ENCODE measurements at regions not wholly inside any gene's neighbourhood (a gene's known extent, or its start where the extent isn't known, plus 50 kb on each side); places are given as distances from the start of the nearest gene placed in this dataset.

- Histone ChIP-seq H3K4me3 (ENCODE audit: insufficient read depth, low read length) (no peak overlapping the region), H3K27ac (ENCODE audit: low read depth, low read length) (no peak overlapping the region), H3K9me3 (ENCODE audit: low read depth, low read length) (no peaks in the 10 kb centered on the region), H3K79me2 (ENCODE audit: insufficient read depth, low read length) (peaks cover 26% of the 10 kb centered on the region), H2AFZ (ENCODE audit: low read length) (no peak overlapping the region), H3K4me1 (ENCODE audit: insufficient read depth, low read length) (peaks cover 29% of the 10 kb centered on the region), H3K36me3 (ENCODE audit: insufficient read depth, low read length) (peaks cover 20% of the 10 kb centered on the region), H3K4me2 (ENCODE audit: insufficient read depth, low read length) (no peak overlapping the region), H4K20me1 (ENCODE audit: insufficient read depth, low read length) (peaks cover 3% of the 10 kb centered on the region), H3K27me3 (ENCODE audit: insufficient read depth, low read length) (no peaks in the 10 kb centered on the region)
- no peak for DNase-seq (ENCODE audit: insufficient read length, low spot score, missing footprints)
- no peak for TF ChIP-seq CTCF (IDR thresholded peaks at IDR 0.05; ENCODE audit: extremely low read depth, low read depth, low read length)
Measured at GRCh38 chr18:46261799-46262198, 157.6 kb downstream of the HAUS1 start.

GRCh38 chr18:46262856-46263255 lies 158.7 kb downstream of the HAUS1 start:
- peaks cover 3% of the 10 kb centered on the region for H4K20me1 ChIP-seq (ENCODE audit: insufficient read depth, low read length)
- no peaks in the 10 kb centered on the region for H3K9me3 ChIP-seq (ENCODE audit: low read depth, low read length)
- H3K36me3 ChIP-seq (ENCODE audit: insufficient read depth, low read length) = peaks cover 20% of the 10 kb centered on the region
- TF ChIP-seq CTCF (IDR thresholded peaks at IDR 0.05; ENCODE audit: extremely low read depth, low read depth, low read length) = no peak
- H3K27me3 ChIP-seq (ENCODE audit: insufficient read depth, low read length) = no peaks in the 10 kb centered on the region
- no peak overlapping the region for H3K4me2 ChIP-seq (ENCODE audit: insufficient read depth, low read length)
- H3K27ac ChIP-seq (ENCODE audit: low read depth, low read length) = no peak overlapping the region
- peaks cover 17% of the 10 kb centered on the region for H3K79me2 ChIP-seq (ENCODE audit: insufficient read depth, low read length)
- peaks cover 29% of the 10 kb centered on the region for H3K4me1 ChIP-seq (ENCODE audit: insufficient read depth, low read length)
- DNase-seq (ENCODE audit: insufficient read length, low spot score, missing footprints) = no peak
- no peak overlapping the region for H3K4me3 ChIP-seq (ENCODE audit: insufficient read depth, low read length)
- no peak overlapping the region for H2AFZ ChIP-seq (ENCODE audit: low read length)

- H3K27me3 ChIP-seq (ENCODE audit: insufficient read depth, low read length) = no peaks in the 10 kb centered on the region
- H2AFZ ChIP-seq (ENCODE audit: low read length) = no peak overlapping the region
- H3K4me1 ChIP-seq (ENCODE audit: insufficient read depth, low read length) = peaks cover 29% of the 10 kb centered on the region
- peaks cover 3% of the 10 kb centered on the region for H4K20me1 ChIP-seq (ENCODE audit: insufficient read depth, low read length)
- H3K27ac ChIP-seq (ENCODE audit: low read depth, low read length) = peak overlapping the region; percentile 26
- no peak overlapping the region for H3K4me3 ChIP-seq (ENCODE audit: insufficient read depth, low read length)
- DNase-seq (ENCODE audit: insufficient read length, low spot score, missing footprints) = no peak
- no peaks in the 10 kb centered on the region for H3K9me3 ChIP-seq (ENCODE audit: low read depth, low read length)
- TF ChIP-seq CTCF (IDR thresholded peaks at IDR 0.05; ENCODE audit: extremely low read depth, low read depth, low read length) = no peak
- peaks cover 17% of the 10 kb centered on the region for H3K79me2 ChIP-seq (ENCODE audit: insufficient read depth, low read length)
- peaks cover 20% of the 10 kb centered on the region for H3K36me3 ChIP-seq (ENCODE audit: insufficient read depth, low read length)
- H3K4me2 ChIP-seq (ENCODE audit: insufficient read depth, low read length) = no peak overlapping the region
Measured at GRCh38 chr18:46264255-46264654, 160.1 kb downstream of the HAUS1 start.

GRCh38 chr18:46265196-46266156 lies 161.3 kb downstream of the HAUS1 start:
- no peaks in the 10 kb centered on the region for H3K27me3 ChIP-seq (ENCODE audit: insufficient read depth, low read length)
- no peaks in the 10 kb centered on the region for H3K9me3 ChIP-seq (ENCODE audit: low read depth, low read length)
- no peak overlapping the region for H3K4me2 ChIP-seq (ENCODE audit: insufficient read depth, low read length)
- H3K36me3 ChIP-seq (ENCODE audit: insufficient read depth, low read length) = peaks cover 20% of the 10 kb centered on the region
- H2AFZ ChIP-seq (ENCODE audit: low read length) = no peak overlapping the region
- no peak for TF ChIP-seq CTCF (IDR thresholded peaks at IDR 0.05; ENCODE audit: extremely low read depth, low read depth, low read length)
- DNase-seq (ENCODE audit: insufficient read length, low spot score, missing footprints) = no peak
- H4K20me1 ChIP-seq (ENCODE audit: insufficient read depth, low read length) = peaks cover 3% of the 10 kb centered on the region
- H3K4me1 ChIP-seq (ENCODE audit: insufficient read depth, low read length) = peaks cover 16% of the 10 kb centered on the region
- H3K79me2 ChIP-seq (ENCODE audit: insufficient read depth, low read length) = peaks cover 17% of the 10 kb centered on the region
- H3K27ac ChIP-seq (ENCODE audit: low read depth, low read length) = no peak overlapping the region
- H3K4me3 ChIP-seq (ENCODE audit: insufficient read depth, low read length) = no peak overlapping the region

Measured in osteoblast (primary cell).